NCI-H2196 (cell line): ENCODE measurements at regions not wholly inside any gene's neighbourhood (a gene's known extent, or its start where the extent isn't known, plus 50 kb on each side); places are given as distances from the start of the nearest gene placed in this dataset.

Experiments
- DNase-seq: peaks from one replicate; lab custom pipeline; 2025; ENCODE audit not compliant: unreplicated experiment; lab: John Stamatoyannopoulos, UW

DNA sequence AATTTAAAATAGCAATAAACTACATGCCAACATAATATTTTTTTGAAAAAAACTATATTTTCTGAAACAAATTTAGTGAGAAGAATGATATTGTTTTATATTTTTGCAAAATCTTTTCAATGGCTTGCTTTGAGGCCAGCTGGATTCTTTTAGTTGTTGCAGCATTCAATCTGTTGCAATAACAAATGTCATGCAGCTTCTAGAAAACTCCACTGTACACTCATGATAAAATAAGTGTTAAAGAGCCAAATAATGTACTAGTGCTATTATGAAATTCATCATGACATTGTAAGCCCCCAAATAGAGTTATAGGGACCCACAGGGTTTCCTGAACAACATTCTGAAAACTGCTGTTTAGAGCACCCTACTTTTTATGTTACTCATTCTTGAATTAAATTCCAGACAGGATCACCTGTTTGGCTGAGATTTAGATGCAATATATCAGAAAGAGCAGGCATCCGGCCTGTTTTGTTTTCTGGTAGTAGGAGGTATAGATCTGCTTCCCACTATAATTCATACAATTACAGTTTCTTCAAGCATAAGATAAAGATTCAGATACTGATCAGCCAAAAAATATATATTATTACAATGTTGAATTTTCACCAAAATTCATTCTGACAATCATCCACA is 703.0 kb upstream of the ZNF385D start:
- no peak for DNase-seq

DNA sequence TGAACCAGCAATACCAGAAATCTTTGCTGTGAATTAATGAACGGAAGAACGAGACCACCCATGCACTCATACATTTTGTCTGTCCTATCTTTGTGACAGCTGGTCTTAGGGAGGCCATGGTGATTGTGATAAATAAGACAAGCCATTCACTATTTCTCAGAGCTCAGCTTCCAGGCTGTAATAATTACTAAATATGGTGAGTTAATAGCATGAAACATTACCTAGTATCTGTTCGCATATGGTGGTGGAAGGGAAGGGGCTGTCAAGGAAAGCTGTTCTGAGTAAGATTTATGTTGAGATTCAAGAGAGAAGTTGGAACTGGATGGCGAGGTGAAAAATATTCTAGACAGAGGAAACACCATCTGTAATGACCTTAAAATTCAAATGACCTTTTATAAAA is 719.0 kb upstream of the ZNF385D start:
- DNase-seq, result no peak

DNA sequence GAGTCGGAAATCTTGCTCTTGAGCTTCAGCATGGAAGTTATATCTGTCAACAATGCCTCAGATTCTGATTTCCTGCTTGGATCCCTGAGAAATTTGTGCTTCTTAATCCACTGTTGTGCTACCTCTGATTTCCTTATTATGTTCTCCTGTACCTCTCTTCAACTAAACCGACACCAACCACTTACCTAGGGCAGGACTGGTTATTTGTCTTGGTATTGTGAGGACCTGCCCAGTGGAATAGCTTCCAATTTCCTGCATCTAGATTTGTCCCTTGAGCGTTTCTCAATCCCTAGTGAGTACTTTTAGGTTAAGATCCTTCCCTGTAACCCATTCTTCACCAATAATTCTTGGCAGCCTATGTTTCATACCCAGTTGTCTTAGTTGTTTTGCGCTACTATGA is 720.5 kb upstream of the ZNF385D start:
- no peak for DNase-seq

DNA sequence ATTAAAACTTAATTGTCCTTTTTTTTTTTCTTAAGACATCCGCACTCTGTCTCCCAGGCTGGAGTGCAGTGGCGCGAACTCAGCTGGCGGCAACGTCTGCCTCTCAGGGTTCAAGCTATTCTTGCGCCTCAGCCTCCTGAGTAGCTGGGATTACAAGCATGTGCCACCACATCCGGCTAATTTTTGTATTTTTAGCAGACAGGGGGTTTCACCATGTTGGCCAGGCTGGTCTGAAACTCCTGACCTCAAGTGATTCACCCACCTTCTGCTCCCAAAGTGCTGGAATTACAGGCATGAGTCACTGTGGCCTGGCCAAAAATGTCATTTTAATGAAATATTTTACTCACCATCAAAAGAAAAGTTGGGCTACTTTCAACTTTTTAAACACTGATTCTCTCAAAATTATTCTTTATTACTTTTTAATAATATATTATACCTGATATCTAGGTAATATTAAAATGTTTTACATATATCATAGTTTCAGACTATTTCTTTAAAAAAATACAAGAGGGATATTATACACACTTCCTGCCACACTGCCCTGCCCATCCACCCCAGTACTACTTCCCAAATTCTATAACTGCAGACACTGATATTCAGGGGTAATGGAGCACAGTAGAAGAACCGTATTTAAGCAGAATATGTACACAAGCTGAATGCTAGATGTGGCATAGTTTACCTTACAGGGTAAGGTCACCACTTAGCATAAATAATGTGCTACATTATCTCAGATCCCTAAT is 723.9 kb upstream of the ZNF385D start:
- DNase-seq, result no peak

DNA sequence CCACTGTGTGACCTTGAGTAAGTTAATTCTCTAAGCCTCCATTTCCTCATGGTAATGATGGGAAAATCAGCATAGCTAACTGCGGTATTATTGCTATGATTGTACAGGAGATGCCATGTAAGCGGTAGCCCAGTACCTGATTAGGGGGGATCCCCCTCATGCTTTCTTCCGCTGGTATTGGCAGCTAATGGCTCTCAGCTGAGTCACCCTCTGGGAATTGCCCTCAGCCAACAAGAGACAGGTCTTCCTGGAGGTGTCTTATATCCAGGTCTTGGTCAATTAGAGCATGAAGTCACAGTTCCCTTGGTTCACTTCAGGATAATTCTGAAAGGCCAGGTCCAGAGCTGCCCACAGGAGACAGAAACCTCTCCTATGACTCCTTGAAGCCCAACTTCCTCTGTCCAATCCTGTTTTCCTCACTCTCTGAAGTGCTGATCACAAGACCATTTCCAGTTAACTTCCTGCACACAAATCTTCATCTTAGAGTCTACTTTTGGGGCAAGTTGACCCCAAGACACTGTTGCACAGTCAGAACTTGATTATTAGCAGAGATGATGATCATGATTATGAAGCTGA is 724.7 kb upstream of the ZNF385D start:
- no peak for DNase-seq

DNA sequence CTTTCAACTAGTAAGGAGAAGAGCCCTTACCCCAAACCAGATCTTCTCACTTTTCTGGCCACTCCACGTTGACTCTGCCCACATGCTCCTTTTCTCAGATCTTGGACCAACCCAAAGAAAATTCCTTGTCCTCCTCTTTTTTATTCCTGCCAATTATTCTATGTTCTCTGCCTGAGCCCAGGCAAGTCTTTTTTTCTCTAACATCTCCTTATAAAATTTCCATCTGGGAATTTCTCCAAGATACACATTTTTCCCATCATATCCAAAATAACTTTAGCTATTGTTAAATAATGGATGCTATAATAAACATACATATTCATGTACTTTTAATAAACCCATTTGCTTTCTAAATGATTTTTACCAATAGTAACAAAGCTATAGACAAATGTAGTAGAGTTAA is 726.0 kb upstream of the ZNF385D start:
- no peak for DNase-seq

DNA sequence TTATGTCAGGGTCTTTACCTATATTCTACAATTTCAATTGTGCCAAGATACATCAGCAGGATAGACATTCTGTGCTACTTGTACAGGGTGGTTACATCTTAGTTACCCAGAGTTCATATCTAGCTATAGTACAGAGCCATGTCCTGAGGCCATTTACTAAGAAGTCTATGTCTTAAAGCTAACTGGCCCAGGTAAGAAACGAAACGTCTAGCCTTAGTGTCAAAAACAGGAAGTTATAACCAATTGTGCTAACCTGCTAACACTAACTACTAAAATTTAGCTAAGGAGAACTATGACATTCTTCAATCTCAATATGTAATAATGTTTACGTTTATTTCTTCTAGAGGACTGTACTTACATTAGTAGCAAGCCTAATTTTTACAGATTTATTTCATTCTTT is 717.2 kb upstream of the UBE2E2 start:
- no peak for DNase-seq

DNA sequence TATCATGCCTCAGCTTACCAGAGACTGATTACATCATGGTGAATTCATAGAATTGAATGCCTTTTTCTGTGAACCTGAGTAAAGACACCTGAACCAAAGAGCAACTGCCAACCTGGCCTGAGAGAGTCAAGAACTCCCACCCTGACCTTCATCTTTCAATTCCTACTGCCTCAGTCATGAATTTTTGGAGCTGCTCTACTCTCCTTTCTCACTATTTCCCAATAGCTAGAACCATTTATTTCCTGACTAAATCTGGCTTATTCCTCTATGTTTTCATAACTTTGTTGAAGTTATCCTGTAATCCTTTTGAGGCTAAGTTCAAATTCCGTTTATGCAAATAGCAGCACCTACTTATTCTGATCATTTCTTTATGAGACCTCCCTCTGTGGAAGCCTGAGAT is 712.4 kb upstream of the UBE2E2 start:
- no peak for DNase-seq

DNA sequence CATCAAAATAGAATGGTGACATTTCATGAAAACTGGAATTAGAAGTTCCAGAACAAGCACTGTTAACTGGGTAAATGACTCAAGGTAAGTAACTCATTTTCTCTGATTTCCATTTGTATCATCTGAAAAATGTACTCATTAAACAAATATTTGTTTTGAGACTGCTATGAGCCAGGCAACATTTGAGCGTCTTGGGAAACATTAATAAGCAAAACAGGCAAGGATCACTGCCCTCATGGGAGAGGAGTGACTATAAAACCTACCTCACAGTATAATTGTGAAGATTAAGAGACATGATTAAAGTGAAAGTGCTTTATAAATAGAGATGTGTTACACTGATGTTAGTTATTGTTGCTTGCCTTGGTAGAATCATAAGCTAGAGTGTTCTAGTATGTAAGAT is 711.8 kb upstream of the UBE2E2 start:
- no peak for DNase-seq

DNA sequence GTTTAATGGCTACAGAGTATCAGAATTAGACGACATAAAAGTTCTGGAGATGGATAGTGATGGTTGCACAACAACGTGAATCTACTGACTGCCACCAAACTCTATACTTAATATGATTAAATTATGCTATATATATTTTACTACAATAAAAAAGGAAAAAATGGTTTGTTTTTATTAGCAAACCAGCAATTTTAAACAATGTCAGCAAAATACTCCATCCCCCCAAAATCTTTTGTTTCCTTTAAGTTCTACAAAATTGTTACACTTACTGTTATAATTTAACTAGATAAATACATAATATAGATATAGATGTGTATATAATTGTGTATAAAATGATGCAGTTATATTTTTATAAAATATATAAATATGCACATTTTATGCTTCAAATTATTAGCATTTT is 710.8 kb upstream of the UBE2E2 start:
- DNase-seq, result no peak

DNA sequence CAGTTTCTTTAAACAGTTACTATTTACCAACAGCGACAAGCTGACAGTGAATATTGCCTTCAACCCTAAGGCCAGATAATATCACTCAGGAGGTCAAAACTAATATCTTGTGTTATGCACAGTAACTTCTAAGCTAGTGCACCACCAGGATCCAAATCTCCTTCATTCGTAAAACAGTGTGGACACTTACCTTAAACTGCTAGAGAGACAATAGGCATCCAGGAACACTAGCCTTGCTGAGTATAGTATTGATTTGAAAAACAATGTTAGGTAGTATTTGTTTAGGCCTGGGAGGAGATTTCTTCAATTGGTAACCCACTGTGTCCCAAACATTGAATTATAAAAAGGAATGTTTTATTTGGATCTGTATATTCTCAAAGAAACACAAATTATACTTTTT is 707.9 kb upstream of the UBE2E2 start:
- DNase-seq, result no peak

DNA sequence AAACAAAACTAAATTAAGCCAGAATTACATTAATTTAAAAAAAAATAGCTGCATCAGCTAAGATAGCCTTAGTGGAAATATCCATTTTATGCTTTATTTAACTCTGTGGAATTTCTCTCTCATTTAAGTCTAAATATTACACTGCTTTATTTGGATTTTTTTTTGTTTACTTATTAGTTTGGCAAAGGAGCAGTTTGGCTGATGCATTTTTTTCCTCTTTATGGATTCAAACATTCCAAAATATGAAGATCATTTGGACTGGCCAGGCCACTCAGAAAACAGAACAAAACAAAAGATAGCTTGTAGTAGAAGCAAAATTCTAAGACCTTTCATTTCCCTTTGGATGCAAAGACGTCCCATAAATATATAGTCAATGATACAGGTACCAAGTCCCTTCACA is 707.3 kb upstream of the UBE2E2 start:
- no peak for DNase-seq

DNA sequence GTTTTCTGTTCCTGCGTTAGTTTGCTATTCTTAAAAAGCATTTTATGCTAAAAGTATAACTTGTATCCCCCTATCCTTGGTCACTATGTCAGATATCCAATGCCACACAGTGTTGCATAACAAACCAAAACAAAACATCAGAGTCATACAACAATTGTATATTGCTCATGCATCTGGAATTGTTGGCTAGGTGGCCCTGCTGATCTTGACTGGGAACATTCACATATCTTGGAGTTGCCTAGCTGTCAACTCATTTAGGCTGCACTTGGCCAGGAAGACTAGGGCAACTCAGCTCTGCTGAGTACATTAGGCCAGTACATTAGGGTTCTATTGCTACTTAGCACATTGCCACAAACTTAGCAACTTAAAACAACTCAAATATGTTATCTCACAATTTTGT is 706.5 kb upstream of the UBE2E2 start:
- DNase-seq, result no peak

DNA sequence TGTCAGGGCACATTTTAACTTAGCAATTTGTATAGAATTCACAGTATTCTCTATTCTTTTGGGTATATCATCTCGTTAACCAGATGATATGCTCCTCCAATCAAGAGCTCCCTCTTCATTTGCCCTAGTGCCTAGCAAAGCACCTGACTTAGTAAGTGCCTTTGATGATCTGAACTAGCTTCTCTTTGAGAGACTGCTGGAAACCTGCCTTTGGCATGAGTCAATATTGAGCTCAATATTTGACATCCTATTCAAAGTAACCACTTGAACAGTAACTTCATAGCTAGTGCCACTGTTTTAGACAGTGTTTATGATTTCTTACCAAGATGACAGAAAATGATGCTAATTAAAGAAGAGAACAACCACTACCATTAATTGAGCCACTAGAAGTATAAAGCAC is 696.3 kb upstream of the UBE2E2 start:
- no peak for DNase-seq

DNA sequence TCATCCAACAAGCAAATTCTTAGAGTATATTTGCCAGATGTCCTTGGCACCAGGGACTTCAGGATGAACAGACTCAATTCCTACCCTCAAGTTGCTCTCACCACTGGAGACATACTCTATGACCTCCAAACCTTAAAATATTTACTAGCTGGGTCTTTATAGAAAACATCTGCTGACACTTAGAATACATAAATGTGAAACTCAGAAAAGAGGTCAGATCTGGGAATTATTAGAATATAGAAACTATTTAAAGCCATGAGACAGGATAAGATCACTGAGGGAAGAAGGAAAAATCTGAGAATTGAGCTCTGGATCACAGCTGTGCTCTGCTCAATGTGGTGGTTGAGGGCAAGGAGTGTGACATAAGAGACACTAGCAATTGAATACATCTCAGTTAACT is 695.4 kb upstream of the UBE2E2 start:
- DNase-seq, result no peak

DNA sequence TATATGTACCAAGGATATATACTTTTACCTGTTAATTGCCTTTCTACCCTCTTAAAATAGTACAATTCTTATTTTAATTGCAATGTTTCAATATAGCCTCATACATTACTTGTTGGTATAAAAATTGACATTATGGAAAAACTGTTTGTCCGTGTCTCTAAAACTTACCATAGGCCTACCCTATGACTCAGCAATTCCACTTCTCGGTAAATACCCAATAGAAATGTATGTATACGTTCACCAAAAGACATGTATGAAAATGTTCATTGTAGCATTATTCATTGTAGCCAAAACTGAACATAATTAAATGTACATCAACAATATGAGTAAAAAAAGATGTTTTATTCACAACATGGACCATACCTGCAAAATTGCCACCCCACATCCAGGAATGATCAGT is 679.2 kb upstream of the UBE2E2 start:
- no peak for DNase-seq

DNA sequence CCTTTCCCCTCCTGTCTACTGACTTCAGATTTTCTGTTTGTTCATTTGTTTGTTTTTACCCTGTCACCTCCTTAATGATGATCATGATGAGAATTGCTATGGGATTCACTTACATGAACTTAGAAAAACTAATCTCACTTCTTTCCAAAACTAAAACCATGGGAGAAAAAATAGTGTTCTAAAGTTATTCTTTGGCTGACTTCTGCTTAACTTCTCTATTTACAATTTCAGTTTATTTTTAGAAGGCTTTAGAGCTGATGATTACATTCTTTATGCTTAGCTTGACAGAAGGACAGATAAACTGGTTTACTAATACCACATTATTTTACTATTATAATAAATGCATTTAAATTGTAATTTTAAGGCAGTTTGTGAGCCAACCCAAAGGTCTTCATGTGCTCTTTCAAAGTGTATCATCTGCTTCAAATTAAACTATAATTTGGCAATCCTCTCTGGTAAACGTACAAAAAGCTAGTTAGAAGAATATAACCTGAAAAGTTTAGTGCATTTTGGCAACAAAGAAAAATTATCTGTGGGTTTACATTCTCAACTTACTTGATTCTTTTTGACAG is 676.8 kb upstream of the UBE2E2 start:
- no peak for DNase-seq

DNA sequence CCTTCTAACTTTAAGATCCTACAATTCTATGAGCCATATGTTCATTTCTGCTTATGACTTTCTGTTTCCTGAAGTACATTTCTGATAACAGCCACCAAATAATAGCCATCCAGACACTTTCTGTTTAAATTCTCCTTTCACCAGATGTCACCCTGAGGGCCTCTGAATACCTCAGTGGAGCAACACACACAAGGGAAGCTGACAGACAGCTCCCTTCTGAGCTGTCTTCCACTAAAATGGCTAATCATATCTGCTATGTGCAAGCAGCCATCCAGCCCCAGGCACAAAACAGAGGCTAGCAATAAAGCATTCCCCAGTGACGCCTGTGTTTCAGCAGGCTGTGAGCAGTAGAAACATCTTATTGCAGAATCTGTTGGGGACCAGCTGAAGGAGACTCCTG is 666.6 kb upstream of the UBE2E2 start:
- no peak for DNase-seq

DNA sequence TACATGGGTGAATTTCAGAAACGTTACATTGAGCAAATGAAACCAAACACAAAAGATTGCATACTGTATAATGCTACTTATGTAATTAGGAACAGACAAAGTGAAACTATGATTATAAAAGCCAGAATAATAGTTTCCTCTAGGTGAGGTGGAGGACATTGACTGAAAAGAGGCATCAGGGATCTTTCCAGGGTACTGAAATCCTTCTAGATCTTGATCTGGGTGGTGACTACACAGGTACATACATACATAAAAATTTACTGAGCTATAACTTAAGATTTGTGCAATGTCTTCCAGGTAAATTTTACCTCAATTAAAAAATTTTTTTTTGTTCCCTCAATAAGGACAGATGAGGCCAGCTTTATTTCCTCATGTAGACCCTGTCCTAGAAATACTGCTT is 665.6 kb upstream of the UBE2E2 start:
- no peak for DNase-seq

DNA sequence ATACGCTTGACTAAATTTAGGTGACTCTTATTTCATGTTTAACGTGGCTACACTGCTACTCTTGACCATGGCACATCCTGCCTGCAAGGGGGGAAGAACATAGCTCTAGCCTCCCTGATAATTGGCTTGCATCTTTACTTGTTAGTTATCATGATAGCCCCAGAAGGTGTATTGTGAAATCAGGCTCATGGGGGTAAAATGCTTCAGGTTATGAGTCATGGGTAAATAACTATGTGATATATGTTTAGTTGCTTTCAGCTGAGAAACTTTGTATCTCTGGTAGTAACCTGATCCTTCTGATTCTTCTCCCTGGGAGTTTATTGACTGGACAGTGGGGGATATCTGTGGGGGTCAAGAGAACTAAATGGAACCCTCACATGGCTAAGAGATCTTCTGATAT is 660.8 kb upstream of the UBE2E2 start:
- DNase-seq, result no peak

DNA sequence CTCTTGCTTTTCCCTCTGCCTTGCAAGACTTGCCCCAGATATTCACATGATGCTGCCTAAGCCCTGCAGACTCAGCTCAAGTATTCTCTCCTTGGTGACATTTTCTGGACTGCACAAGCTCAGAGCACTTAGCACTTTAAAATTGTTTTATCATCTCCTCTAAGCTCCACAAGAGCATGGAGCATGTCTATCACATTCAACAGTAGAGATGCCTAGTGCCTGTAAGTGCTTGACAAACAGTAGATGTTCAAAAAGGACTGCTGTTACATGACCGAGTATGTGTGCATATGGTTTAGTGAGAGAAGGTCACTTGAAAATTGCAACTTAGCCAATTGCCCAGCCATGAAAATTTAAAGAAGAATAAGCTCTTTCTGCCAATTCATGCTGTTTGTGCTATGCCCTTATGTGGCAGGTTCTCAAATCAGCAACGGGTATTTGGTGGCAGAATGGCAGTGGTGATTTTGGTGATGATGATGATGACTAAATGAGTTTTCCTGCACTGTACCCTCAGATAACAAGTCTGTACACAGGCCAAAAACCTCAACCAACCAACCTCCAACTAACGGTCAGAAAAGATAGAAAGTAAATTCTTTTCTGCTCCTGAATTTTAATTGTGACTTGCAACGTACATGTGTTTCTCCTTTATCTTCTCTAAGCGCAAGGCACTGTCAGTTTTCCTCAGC is 647.2 kb upstream of the UBE2E2 start:
- no peak for DNase-seq

DNA sequence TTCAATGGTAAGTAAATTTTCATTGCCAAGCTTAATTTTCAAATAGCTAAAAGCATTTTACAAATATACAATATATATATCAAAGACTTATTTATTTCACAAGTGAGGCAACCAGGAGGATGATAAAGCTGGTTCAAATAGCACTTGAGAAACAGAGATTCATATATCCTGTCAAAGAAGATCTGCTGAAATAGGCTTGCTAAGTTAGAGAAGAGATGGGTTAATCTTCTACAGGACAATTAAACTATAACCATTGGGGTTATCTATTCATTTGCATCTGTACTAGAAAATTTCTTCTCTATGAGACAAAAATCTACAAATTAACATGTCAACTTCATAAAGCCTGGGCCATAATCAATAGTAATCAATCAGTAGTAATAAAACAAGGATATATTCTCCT is 637.7 kb upstream of the UBE2E2 start:
- no peak for DNase-seq
